GM19324 (cell line): ENCODE measurements at regions not wholly inside any gene's neighbourhood (a gene's known extent, or its start where the extent isn't known, plus 50 kb on each side); places are given as distances from the start of the nearest gene placed in this dataset.
"Not testable (repeated sequence)": the region's sequence is repeated elsewhere in the genome, so short reads cannot be mapped to it uniquely, and the experiment has no call there.

Experiments used
- ATAC-seq: cut with Tn5 transposase; IDR thresholded peaks from one replicate; pipeline ENCODE4 v1.9.1; 2021; ENCODE audit warnings: mild to moderate bottlenecking, moderate library complexity; ENCODE audit not compliant: unreplicated experiment, low FRiP score

GRCh38 chr6:21740376-21741124 lies 147.0 kb downstream of the SOX4 start:
- ATAC-seq, result no peak

GRCh38 chr6:21741221-21742109 lies 147.9 kb downstream of the SOX4 start:
- ATAC-seq, result no peak

DNA sequence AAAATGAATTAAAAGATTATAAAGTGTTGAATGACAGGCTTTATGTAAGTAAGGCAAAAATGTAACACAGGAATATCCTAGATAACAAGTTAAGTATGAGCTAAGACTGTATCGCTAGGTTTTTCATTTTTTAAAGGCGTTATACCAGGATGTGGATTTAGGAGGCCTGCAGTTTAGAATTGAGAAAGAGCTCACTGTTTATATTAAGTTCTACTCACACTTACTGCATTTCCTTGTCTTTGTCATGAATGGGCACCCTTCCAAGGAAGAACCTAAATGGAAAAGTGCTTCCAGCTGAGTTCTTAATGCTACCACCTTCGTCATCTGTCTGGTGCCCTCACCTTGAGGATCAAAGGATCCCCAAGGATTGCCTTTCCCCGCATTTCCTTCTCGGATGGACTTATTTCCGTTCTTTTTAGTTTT lies 148.7 kb downstream of the SOX4 start:
- no peak for ATAC-seq

GRCh38 chr6:21744331-21744730 lies 150.8 kb downstream of the SOX4 start:
- ATAC-seq, result no peak

DNA sequence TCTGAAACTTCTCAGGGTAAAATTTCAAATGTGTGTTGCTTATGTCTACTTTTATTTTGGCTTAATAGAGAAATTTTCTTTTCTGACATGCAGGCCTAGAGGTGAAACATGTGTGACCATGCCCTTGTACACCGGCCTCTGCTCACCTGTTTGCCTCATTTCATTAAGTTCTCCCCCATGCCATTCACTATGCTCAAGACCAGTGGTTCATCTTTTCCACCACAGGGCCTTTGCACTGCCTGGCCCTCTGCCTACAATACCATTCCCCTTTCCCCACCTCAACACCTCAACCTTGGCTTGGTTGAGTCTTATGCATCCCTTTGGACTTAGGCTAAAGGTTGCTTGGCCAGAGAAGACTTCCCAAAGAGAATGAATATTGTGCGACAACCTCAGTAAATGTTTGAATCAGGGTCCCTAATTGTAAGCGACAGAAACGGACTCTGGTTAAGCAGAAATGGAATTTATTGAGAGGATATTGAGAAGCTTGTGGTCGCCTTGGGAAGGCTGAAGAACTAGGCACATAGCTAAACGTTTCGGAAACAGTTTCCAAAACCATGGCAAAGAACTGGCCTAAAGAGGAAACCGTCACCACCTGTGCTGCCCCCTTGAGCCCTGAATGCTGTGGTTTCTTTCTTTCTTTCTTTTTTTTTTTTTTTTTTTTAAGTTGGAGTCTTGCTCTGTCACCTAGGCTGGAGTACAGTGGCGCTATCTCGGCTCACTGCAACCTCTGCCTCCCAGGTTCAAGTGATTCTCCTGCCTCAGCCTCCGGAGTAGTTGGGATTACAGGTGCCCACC lies 152.2 kb downstream of the SOX4 start:
- ATAC-seq, result no peak

- no peak for ATAC-seq
Measured at GRCh38 chr6:21747441-21747840, 153.9 kb downstream of the SOX4 start.

GRCh38 chr6:21748343-21749056 lies 154.9 kb downstream of the SOX4 start:
- no peak for ATAC-seq

DNA sequence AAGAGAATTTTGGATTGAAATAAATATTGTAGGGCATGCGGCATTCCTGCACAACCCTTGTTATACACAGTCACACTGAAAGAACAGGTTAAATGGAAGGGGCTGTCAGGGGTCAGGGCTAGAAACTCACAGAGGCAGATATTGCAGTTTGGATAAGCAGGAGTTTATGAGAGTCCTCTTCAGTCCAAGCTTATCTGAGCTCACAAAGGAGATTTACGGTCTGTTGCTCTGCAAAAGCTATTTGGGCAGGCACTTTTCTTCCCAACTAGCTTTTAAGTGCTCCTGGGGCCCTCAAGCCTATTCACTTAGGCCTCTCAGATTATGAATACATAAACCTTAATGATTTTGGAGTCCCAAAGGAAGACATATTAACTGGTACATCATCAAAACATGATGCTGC lies 156.2 kb downstream of the SOX4 start:
- no peak for ATAC-seq

GRCh38 chr6:21750575-21750974 lies 157.0 kb downstream of the SOX4 start:
- no peak for ATAC-seq

DNA sequence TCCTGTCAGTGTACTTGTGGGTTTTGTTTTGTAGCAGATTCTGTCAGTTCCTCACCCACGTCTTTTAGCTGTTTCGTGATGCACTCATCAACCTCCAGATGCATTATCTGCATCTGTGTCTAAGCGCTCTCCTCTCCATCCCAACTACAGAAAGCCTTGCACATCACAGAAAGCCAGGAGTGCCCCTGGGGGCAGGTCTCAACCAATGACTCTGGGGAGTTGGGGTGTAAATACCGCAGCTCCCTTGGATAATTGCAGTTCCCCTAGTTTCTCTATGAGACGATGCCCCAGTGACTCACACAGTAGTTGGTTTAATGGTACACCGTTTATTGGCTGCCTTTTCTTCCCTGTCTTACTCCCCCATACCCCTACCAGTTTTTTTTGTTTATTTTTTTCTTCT lies 158.1 kb downstream of the SOX4 start:
- ATAC-seq, result no peak

DNA sequence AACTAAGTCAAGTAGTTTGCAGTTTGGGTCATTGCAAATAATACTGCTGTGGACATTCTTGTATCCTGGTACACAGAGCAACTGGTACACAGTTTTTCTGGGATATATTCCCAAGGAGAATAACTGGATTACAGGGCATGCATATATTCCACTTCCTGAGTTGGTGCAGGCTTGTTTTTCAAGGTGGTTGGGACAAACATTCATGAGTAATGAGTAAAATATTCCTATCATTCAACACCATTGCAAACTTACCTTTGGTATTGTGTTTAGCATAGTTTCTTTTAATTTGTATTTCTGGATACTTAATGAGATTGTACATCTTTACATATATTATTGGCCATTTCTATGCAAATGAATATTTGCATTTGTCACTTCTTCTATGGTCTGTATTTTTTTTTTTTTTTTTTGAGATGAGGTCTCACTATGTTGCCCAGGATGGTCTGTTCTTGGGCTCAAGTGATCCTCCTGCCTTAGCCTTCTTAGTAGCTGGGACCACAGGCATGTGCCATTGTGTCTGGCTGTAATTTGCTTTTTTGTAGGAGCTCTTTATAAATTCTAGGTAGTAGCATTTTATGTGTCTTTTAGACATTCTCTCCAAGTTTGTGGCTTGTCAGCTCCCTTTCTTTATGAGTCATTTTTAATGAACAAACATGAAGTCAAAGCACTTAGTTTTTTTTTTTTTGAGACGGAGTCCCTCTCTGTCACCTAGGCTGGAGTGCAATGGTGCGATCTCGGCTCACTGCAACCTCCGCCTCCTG lies 158.7 kb downstream of the SOX4 start:
- no peak for ATAC-seq

- no peak for ATAC-seq
Measured at GRCh38 chr6:21753241-21754108, 159.9 kb downstream of the SOX4 start.

DNA sequence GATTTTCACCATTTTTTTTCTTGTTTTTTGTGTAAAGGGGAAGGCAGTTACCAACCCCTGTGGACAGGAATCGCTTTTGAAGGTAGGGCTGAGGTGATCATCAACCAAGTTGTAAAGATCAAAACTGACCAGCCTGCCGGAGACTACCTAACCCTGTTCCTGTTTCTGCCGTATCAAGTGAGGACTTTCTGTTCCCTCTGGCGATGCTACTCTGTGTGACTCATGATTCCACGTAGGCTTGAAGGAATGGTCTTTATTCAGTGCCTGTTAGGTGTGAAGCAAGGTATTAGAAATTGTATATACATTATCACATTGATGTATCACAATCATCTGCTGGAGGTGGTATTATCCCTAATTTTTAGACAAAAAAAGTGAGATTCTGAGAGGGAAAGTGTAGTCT lies 161.3 kb downstream of the SOX4 start:
- ATAC-seq, result no peak

GRCh38 chr6:21756487-21756886 lies 162.9 kb downstream of the SOX4 start:
- no peak for ATAC-seq

DNA sequence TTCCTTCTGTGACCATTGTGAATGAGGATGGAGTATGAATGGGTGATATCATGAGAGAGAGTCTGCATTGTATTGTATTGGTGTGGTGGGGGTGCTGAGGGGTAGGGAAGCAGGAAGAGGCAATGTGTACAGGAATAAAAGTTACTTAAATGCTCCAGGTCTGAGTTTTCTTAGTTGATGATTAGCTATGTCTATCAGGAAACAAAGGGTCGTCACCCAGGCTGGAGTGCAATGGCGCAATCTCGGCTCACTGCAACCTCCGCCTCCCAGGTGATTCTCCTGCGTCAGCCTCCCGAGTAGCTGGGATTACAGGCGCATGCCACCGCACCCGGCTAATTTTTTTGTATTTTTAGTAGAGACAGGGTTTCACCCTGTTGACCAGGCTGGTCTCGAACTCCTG lies 163.8 kb downstream of the SOX4 start:
- ATAC-seq, result not testable (repeated sequence)

DNA sequence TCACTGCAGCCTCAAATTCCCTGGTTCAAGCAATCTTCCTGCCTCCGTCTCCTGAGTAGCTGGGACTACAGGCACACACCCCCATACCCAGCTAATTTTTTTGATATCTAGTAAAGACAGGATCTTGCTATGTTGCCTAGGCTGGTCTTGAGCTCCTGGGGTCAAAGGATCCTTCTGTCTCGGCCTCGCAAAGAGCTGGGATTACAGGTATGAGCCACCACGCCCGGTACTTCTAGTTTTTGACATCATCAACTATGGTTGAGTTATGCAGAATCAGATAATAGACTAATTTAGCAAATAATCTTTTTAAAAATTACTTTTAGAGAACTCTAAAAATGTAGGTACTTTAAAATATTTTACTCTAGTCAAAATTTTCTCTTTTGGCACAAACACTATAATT lies 166.2 kb downstream of the SOX4 start:
- ATAC-seq, result no peak

DNA sequence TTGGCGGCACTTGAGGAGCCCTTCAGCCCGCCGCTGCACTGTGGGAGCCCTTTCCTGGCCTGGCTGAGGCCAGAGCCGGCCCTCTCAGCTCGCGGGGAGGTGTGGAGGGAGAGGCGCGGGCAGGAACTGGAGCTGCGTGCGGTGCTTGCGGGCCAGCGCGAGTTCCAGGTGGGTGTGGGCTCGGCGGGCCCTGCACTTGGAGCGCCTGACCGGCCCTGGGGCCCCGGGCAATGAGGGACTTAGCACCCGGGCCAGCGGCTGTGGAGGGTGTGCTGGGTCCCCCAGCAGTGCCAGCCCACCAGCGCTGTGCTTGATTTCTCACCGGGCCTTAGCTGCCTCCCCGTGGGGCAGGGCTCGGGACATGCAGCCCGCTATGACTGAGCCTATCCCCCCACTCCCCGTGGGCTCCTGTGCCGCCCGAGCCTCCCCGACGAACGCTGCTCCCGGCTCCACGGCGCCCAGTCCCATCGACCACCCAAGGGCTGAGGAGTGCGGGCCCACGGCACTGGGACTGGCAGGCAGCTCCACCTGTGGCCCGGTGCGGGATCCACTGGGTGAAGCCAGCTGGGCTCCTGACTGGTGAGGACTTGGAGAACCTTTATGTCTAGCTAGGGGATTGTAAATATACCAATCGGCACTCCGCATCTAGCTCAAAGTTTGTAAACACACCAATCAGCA lies 167.6 kb downstream of the SOX4 start:
- not testable (repeated sequence) for ATAC-seq

GRCh38 chr6:21764989-21765388 lies 171.4 kb downstream of the SOX4 start:
- ATAC-seq, result no peak
